Right renal cortex interstitium (tissue), 3 donors: ENCODE measurements at regions not wholly inside any gene's neighbourhood (a gene's known extent, or its start where the extent isn't known, plus 50 kb on each side); places are given as distances from the start of the nearest gene placed in this dataset.

ENCODE experiments used
- DNase-seq, 3 donors: peaks; one replicate each; pipeline ENCODE4 v3.0.0-alpha.2; 2013; ENCODE audit warnings: low read depth in 3 of 3, low spot score in 2 of 3

- no peak for DNase-seq
Measured at GRCh38 chr9:87275047-87275725, 222.5 kb upstream of the DAPK1 start.

GRCh38 chr9:87276327-87276841 is 221.3 kb upstream of the DAPK1 start:
- no peak for DNase-seq

GRCh38 chr9:87276851-87277261 is 220.8 kb upstream of the DAPK1 start:
- no peak for DNase-seq

DNA sequence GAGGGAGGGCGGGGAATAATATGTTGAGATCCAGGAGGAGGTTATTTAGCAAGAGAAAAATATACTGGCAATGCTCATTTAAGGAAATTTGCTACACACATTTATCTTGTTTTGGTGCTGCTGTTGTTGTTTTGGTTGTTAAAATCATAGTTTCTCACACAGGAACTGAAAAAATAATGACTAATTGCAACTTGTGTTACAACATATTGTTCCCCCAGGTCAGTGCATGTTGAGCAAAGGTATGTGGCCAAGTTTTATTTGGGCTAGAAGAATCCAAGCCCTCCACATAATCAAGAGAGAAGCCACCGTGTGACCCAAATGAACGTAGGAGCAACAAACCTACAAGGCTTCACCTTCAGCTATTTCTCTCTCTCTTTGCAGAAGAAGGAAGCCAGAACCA is 220.3 kb upstream of the DAPK1 start:
- no peak for DNase-seq

DNA sequence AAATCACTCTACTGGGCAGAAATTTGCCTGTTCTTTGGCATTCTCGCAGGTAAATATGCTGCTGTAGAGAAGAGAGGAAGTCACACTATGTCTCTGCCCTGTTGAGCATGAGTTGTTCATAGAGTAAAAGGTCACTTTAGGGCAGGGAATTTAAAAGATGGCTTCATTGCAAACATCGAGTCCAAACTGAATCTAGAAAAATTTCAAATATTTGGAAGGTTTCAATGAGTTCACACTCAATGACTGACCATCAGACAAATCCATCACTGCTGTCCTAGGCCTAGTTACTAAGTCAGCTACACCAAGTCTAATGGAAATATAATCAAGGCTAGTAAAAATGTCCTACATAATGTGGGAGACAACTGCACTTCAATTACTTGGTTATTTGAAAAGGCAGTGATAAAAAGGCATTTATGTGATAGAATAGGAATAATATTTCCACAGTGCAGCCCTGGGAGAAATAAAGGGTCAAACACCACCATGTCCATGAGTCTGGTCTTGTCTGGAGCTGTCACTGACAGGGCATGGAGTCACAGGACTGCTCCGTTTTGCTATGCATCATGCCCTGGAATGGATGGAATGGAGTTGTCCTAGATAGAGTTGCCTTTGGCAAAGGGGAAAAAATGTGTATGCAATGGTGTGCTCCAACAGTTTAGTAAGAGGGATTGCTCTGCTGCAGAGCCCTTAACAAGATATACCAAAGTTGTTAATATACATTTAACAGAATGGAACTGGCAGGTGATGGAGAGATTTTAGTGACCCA is 218.5 kb upstream of the DAPK1 start:
- DNase-seq: no peak

GRCh38 chr9:87280421-87280820 is 217.2 kb upstream of the DAPK1 start:
- DNase-seq: no peak

DNA sequence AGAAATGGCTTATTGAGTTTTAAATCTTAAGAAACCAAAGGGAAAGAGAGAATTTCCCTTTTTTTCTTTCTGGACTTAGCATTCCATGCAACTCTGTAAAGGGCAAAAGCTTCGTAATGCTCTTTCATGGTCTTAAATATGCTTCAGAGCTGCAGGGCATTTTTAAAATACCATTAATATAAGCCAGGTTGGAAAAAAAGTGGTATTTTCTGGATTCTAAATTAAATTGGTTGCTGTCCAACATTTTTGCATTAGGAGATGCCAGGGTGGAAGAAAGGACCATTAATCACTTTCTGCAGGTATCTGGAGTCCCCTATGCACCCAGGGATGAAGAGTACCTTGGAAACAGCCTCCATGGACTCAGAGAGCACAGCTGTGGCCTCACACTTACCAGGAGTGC is 215.1 kb upstream of the DAPK1 start:
- DNase-seq: no peak

- no peak for DNase-seq
Measured at GRCh38 chr9:87283585-87283984, 214.1 kb upstream of the DAPK1 start.

GRCh38 chr9:87285183-87285850 is 212.3 kb upstream of the DAPK1 start:
- DNase-seq: no peak

DNA sequence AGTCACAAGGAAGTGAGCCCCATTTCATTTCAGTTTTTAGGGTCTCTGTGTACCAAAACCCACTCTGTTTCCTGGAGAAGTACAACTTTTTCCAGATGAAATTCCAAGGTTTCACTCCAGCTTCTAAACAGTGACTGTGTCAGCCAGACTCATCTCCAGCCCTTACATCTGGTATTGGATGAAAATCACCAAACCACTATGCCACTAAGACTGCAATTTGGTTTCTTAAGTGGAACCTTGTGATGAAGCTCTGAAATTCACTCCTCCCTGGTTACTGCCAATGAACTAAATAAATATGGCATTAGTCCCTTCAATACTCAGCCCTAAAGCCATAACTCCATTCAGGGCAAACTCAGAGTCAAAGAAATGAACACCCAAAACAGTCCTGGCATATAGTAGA is 211.2 kb upstream of the DAPK1 start:
- no peak for DNase-seq

DNA sequence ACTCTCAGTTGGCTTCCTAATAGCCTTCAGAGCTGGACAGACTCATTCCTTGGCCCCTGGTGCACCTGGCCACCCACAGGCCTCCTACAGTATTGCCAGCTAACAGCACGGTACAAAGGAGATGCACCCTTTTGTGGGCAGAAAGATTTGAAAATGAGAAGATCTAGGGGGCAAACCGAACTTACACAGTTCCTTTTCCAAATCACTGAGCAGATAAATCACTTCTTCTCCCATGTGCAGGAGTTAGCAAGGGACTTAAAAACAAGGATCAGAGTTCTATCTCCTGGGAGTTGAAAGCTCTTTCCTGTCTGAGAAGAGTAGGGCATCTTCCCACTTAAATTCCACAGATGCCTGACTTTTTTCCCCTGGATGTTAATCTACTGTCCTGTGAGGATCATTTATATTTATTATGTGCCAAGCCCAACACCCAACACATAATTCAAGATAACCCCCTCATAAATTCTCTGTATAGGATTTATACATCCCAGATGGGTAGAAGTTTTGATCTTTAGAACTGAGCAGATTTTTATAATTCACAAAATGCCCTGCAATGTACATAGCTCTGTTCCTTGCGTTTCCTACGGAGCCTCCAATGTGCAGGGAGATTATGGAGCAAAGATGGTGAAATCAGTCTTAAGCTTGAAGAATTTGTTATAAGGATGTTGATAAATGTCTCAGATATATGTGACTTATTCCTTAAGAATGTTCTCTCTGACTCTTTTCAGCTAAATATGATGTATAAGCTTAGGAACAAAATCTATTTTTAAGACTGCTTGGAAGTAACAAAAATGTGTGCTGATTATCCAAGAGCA is 207.2 kb upstream of the DAPK1 start:
- no peak for DNase-seq

- DNase-seq: no peak
Measured at GRCh38 chr9:87292449-87293191, 205.0 kb upstream of the DAPK1 start.

- DNase-seq: no peak
Measured at GRCh38 chr9:87294126-87294525, 203.5 kb upstream of the DAPK1 start.

GRCh38 chr9:87300915-87301314 is 196.8 kb upstream of the DAPK1 start:
- DNase-seq: no peak

- no peak for DNase-seq
Measured at GRCh38 chr9:87301371-87301770, 196.3 kb upstream of the DAPK1 start.

DNA sequence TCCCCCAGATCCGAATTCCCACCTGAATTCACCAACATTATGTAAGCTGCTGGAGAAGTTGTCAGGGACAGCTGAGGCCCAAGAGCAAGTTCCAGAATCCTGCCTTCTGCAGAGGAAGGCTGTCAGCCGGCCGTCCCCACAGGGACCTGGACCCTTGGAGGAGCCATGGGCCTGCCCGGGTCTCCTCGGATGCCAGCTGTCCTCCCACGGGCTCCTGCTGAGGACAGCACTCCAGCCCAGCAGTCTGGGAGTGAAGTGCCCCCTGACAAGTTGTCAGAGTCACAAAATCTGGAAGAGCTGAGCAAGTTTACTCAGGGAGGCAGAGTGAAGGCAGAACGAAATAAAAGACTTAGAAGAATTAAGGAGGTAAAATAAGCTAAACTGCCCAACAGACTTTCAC is 192.5 kb upstream of the DAPK1 start:
- no peak for DNase-seq

GRCh38 chr9:87306006-87306405 is 191.7 kb upstream of the DAPK1 start:
- DNase-seq: no peak

GRCh38 chr9:87307848-87308247 is 189.8 kb upstream of the DAPK1 start:
- DNase-seq: no peak

GRCh38 chr9:87309236-87309635 is 188.4 kb upstream of the DAPK1 start:
- DNase-seq: no peak

GRCh38 chr9:87310827-87311523 is 186.7 kb upstream of the DAPK1 start:
- no peak for DNase-seq
